Mesothelial cell of epicardium (in vitro differentiated cells): ENCODE measurements at regions not wholly inside any gene's neighbourhood (a gene's known extent, or its start where the extent isn't known, plus 50 kb on each side); places are given as distances from the start of the nearest gene placed in this dataset.
A peak's percentile ranks its signal among the peaks of the same experiment; 100 is the strongest.

Source experiments
- DNase-seq, 2 experiments: peaks; one replicate each; pipeline ENCODE4 v3.0.0; 2021; ENCODE audit warnings: low spot score in 2 of 2; ENCODE audit not compliant: unreplicated experiment in 2 of 2
- H3K27ac Mint-ChIP-seq: 2 replicates; pipeline ENCODE4 v1.8.0; 2021; ENCODE audit warnings: mixed read lengths
- H3K27me3 Mint-ChIP-seq: 2 replicates; pipeline ENCODE4 v1.8.0; 2021; ENCODE audit warnings: low read depth, mixed read lengths
- H3K36me3 Mint-ChIP-seq: 2 replicates; pipeline ENCODE4 v1.8.0; 2021; ENCODE audit warnings: mixed read lengths
- H3K4me1 Mint-ChIP-seq: 2 replicates; pipeline ENCODE4 v1.8.0; 2021; ENCODE audit warnings: mixed read lengths
- H3K4me3 Mint-ChIP-seq: 2 replicates; pipeline ENCODE4 v1.8.0; 2021; ENCODE audit warnings: mild to moderate bottlenecking, moderate library complexity, mixed read lengths
- H3K9me3 Mint-ChIP-seq: 2 replicates; pipeline ENCODE4 v1.8.0; 2021; ENCODE audit warnings: mixed read lengths
- TF ChIP-seq, protein P1 (sequence below): fragments of 200-600 bp; sonication (generic); IDR thresholded peaks from one replicate; pipeline ENCODE4 v1.5.0; 2021; ENCODE audit warnings: antibody characterized with exemption; ENCODE audit not compliant: unreplicated experiment

DNA sequence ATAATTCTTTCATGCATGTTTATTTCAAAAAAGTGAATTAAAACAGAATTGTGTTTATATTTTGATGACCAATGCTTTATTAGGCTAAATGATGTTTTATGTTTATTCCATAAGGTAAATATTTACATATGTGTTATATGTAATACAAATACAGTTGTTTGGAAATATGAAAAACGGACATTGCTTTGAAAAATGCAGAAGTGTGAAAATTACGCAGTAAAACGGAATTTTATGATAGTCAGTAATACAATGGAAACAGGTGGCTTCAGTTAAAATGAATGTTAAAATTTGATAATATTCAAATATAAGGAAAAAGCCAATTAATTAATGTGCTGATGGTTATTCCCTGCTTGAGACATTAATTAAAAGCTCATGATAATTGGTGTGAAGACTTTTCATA is 1633.8 kb downstream of the MAT2B start:
- Mint-ChIP-seq H3K27ac (no peak overlapping the region), H3K36me3 (no peaks in the 10 kb centered on the region), H3K4me1 (peaks cover 43% of the 10 kb centered on the region), H3K4me3 (no peak overlapping the region), H3K9me3 (no peaks in the 10 kb centered on the region), H3K27me3 (no peaks in the 10 kb centered on the region)
- DNase-seq: no peak
- TF ChIP-seq, protein P1, sequence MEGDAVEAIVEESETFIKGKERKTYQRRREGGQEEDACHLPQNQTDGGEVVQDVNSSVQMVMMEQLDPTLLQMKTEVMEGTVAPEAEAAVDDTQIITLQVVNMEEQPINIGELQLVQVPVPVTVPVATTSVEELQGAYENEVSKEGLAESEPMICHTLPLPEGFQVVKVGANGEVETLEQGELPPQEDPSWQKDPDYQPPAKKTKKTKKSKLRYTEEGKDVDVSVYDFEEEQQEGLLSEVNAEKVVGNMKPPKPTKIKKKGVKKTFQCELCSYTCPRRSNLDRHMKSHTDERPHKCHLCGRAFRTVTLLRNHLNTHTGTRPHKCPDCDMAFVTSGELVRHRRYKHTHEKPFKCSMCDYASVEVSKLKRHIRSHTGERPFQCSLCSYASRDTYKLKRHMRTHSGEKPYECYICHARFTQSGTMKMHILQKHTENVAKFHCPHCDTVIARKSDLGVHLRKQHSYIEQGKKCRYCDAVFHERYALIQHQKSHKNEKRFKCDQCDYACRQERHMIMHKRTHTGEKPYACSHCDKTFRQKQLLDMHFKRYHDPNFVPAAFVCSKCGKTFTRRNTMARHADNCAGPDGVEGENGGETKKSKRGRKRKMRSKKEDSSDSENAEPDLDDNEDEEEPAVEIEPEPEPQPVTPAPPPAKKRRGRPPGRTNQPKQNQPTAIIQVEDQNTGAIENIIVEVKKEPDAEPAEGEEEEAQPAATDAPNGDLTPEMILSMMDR: no peak

DNA sequence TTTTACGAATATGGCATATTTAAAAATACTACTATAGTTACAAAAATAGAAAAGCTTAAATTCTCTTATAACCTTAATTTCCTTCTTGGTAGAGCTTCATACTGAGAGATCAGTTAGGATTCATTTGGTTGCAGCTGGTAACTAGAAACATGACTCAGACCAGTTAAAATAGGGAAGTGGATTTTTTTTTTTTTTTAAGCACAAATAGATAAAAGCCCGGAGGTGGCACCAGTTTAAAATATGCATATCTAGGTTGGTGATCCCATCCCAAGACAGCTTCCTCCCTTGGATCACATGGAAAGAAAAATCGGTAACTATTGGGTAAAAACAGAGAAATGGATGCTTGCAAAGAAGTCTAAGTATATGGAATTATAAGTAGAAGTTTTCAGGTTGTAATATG is 1634.3 kb downstream of the MAT2B start:
- Mint-ChIP-seq H3K4me3 (no peak overlapping the region), H3K9me3 (no peaks in the 10 kb centered on the region), H3K4me1 (peaks cover 44% of the 10 kb centered on the region), H3K27me3 (no peaks in the 10 kb centered on the region), H3K27ac (no peak overlapping the region), H3K36me3 (no peaks in the 10 kb centered on the region)
- DNase-seq: no peak
- TF ChIP-seq, protein P1: no peak

DNA sequence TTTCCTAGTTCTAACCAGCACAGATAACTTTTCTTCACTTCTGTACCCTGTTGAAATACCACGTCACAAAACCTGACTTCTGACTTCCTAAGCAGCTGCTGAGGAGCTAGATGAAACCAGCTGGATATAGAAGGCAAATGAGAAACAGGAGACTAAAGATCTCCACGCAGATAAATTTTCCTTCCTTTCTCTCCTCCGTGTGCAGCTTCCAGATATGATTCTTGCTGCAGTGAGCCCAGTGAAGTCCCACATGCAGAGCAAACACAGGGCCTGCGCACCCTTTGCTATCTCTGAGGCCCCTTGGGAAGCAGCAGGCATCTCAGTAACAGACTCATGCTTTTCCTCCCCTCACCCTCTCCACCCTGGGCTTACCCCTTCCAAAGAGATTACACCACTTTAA is 1638.3 kb downstream of the MAT2B start:
- H3K4me1 Mint-ChIP-seq: peaks cover 17% of the 10 kb centered on the region
- DNase-seq: no peak
- peaks cover 5% of the 10 kb centered on the region for H3K9me3 Mint-ChIP-seq
- TF ChIP-seq, protein P1: no peak
- no peaks in the 10 kb centered on the region for H3K27me3 Mint-ChIP-seq
- no peak overlapping the region for H3K4me3 Mint-ChIP-seq
- peak overlapping the region; percentile 78 for H3K27ac Mint-ChIP-seq
- no peaks in the 10 kb centered on the region for H3K36me3 Mint-ChIP-seq

DNA sequence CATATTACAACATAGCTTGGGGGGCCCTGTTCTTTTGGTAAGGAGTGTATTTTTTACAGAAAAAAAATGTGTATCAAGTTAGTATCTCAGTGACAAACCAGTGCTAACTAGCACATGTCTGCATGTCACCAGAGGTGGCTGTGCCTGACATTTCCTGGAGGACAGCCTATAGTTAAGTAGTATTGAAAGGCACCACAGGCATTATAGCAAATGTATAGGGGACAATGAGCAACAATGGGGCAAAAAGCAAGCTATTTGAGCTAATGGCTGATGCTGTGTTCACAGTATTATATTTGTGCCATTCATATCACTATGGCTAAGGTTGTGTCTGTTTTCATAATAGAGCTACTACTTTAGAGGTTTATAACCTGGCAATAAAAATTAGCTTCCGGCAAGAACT is 1644.0 kb downstream of the MAT2B start:
- H3K36me3 Mint-ChIP-seq: no peaks in the 10 kb centered on the region
- H3K9me3 Mint-ChIP-seq: peaks cover 5% of the 10 kb centered on the region
- peaks cover 17% of the 10 kb centered on the region for H3K4me1 Mint-ChIP-seq
- TF ChIP-seq, protein P1: no peak
- H3K27me3 Mint-ChIP-seq: no peaks in the 10 kb centered on the region
- no peak overlapping the region for H3K27ac Mint-ChIP-seq
- DNase-seq: no peak
- H3K4me3 Mint-ChIP-seq: no peak overlapping the region

DNA sequence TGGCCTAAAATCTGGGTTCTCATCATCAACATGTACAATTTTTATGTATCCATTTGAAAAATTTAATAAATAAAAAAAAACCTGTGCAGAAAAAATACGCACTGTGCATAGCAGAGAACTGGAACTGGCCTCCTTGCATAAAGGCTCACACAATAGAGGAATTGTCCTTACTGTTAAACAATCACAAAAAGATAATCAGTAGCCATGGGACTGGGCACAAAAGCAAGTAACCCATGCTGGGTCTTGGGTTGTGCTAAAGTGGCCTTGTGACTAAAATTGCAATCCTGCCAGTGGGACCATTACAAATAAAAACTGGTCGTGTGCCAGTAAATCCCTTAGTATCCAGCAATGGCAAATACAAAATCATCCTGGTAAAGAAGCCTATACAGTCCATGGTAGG is 1646.6 kb downstream of the MAT2B start:
- Mint-ChIP-seq H3K4me1 (peaks cover 21% of the 10 kb centered on the region), H3K27ac (no peak overlapping the region), H3K4me3 (no peak overlapping the region), H3K27me3 (no peaks in the 10 kb centered on the region), H3K9me3 (peaks cover 5% of the 10 kb centered on the region), H3K36me3 (no peaks in the 10 kb centered on the region)
- TF ChIP-seq, protein P1: no peak
- DNase-seq: no peak

DNA sequence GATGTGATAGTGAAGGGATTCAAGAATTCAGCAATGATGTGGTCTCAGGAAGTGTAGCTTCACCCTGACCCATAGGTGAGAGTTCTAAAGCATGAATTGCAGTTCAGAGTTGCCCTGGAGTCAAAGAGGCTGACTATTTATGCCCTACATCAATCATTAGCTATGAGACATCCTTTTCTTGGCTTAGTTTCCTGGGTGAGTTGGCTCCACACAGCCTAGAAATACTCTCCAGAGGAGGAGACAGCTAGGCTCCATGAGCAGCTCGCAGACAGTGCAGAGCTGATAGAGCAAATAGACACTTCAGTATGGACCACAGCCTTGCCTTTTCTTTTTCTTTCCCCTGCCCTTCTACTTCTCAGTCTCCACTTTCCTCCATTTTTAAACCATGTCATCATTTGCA is 1651.8 kb downstream of the MAT2B start:
- Mint-ChIP-seq H3K36me3 (no peaks in the 10 kb centered on the region), H3K27ac (no peak overlapping the region), H3K27me3 (no peaks in the 10 kb centered on the region), H3K9me3 (no peaks in the 10 kb centered on the region), H3K4me3 (no peak overlapping the region), H3K4me1 (peaks cover 9% of the 10 kb centered on the region)
- no peak for DNase-seq
- TF ChIP-seq, protein P1: no peak
